Fibroblast of pulmonary artery (primary cell): ENCODE measurements at regions not wholly inside any gene's neighbourhood (a gene's known extent, or its start where the extent isn't known, plus 50 kb on each side); places are given as distances from the start of the nearest gene placed in this dataset.

Experiments used
- DNase-seq: peaks from one replicate; pipeline ENCODE4 v3.0.0-alpha.2; 2010; ENCODE audit warnings: low read depth
- H3K4me3 ChIP-seq: replicated peaks from 2 replicates; pipeline ENCODE4 v1.5.1; 2011; ENCODE audit warnings: low read depth, mild to moderate bottlenecking, control low read depth, low read length, moderate library complexity
- TF ChIP-seq, protein P1 (sequence below): IDR thresholded peaks from 2 replicates; pipeline ENCODE4 v1.5.1; 2011; ENCODE audit warnings: mild to moderate bottlenecking, control low read depth, low read length, inconsistent platforms; ENCODE audit errors: missing control alignments

DNA sequence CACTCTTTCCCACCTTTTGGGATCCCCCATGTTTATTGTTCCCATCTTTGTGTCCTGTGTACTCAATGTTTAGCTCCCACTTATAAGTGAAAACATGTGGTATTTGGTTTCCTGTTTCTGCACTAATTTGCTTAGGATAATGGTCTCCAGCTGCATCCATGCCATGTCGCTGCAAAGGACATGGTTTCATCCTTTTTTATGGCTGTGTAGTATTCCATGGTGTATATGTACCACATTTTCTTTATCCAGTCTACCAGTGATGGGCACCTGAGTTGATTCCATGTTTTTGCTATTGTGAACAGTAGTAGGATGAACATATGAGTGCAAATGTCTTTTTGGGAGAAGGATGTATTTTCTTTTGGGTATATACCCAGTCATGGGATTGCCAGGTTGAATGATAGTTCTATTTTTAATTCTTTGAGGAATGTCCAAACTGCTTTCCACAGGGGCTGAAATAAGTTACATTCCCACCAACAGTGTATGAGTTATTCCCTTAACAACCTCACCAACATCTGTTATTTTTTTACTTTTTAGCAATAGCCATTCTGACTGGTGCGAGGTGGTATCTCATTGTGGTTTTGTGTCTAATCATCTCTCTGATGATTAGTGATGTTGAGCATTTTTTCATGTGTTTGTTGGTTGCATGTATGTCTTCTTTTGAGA is 55.7 kb upstream of the MEDAG start:
- DNase-seq: no peak
- H3K4me3 ChIP-seq: no peak overlapping the region
- TF ChIP-seq, protein P1, sequence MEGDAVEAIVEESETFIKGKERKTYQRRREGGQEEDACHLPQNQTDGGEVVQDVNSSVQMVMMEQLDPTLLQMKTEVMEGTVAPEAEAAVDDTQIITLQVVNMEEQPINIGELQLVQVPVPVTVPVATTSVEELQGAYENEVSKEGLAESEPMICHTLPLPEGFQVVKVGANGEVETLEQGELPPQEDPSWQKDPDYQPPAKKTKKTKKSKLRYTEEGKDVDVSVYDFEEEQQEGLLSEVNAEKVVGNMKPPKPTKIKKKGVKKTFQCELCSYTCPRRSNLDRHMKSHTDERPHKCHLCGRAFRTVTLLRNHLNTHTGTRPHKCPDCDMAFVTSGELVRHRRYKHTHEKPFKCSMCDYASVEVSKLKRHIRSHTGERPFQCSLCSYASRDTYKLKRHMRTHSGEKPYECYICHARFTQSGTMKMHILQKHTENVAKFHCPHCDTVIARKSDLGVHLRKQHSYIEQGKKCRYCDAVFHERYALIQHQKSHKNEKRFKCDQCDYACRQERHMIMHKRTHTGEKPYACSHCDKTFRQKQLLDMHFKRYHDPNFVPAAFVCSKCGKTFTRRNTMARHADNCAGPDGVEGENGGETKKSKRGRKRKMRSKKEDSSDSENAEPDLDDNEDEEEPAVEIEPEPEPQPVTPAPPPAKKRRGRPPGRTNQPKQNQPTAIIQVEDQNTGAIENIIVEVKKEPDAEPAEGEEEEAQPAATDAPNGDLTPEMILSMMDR: no peak

DNA sequence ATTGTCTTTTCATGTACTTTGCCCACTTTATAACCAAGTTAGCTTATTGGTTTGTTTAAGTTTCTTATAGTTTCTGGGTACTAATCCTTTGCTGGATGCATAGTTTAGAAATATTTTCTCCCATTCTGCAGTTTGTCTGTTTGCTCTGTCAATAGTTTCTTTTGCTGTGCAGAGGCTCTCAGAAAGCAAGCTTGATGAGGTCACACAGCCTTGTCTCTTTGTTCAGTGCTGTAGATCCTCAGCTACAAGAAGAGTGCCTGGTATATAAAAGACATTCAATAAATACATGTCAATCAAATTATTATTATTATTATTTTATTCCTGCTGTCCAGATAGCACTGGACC is 55.2 kb upstream of the MEDAG start:
- DNase-seq: no peak
- TF ChIP-seq, protein P1: no peak
- no peak overlapping the region for H3K4me3 ChIP-seq

DNA sequence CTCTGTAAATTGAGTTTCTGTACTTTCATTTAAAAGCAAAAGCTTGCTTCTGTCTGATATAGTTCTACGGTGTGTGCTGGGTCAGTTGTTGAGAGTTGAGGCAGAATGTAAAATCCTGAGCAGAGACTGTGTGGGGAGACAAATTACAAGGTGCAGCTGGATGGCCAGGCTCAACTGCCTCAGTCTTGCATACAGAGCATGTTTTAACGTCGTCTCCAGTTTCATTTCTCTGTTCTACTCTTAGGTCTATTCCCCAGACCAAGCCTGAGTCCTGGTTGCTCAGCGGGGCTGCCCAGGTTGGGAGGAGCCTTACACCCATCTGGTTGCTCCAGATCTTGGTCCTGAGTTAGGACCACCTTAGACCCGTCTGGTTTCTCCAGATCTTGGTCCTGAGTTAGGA is 54.4 kb upstream of the MEDAG start:
- H3K4me3 ChIP-seq: no peak overlapping the region
- DNase-seq: no peak
- TF ChIP-seq, protein P1: no peak

DNA sequence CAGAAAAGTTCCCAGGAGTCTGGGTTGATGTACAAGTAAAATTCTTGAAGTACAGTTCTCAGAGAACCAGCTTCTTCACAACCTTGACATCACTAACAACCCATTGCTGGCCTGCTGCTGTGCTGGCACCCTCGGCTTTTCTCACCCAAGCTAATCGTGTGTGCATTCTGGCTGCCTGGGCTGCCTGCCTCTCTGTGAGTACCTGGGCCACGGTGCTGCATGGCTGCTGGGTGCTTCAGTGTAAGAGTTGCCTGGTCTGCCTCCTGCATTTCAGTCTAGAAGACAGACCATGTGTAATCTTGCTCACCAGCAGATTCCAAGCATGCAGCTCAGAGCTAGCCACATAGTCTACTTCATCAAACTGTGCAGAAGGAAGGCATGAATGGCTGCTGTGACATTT is 50.5 kb upstream of the MEDAG start:
- no peak for DNase-seq
- H3K4me3 ChIP-seq: no peak overlapping the region
- TF ChIP-seq, protein P1: no peak

DNA sequence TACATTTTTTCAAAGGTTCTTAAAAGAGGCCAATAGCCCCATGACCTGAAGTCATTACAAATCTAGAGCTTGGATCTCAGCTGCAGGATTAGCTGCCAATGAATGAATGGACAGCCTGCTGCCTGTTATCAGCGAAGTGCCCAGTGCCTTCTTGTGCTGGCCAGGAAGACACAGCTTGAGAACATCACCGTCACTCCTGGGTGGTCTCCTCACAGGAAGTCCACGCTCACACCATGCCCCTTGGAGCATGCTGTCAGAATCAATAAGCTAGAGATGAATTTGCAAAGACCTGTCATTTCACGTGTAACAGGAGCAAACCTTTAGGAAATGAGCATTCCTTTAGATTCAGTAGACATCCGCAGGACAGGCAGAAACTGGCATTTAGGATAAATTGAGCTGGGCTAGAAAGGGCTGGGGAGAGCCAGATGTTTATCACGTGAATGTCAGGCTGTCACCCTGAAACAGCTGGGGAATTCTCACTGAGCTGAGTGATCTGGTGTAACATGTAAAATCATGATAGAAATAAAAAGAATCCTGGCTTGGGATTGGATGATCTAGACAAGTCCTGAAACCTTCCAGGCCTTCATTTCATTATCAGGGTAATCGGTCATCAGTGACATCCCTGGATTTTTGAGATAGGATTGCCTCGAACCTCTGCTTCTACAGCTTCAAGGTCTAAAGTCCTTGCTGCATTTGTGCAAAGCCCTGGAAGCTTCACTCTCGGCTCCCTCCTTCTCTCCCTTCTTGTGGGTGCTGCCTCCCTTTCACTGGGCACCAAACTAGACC is 49.9 kb upstream of the MEDAG start:
- no peak overlapping the region for H3K4me3 ChIP-seq
- TF ChIP-seq, protein P1: no peak
- no peak for DNase-seq
